Bronchial epithelial cell (primary cell): ENCODE measurements at regions not wholly inside any gene's neighbourhood (a gene's known extent, or its start where the extent isn't known, plus 50 kb on each side); places are given as distances from the start of the nearest gene placed in this dataset.

ENCODE experiments used
- DNase-seq: peaks from one replicate; pipeline ENCODE4 v3.0.0-alpha.2; 2010; ENCODE audit warnings: low read depth
- FAIRE-seq: peaks from 2 replicates; lab custom pipeline; 2011; peaks lifted over from hg19 to GRCh38; lab: Jason Lieb, UNC
- H3K27me3 ChIP-seq: 2 replicates; pipeline ENCODE4 v1.5.1; 2011; ENCODE audit warnings: low read length; ENCODE audit not compliant: control insufficient read depth, insufficient read depth
- H3K36me3 ChIP-seq: 2 replicates; pipeline ENCODE4 v1.5.1; 2011; ENCODE audit warnings: low read length; ENCODE audit not compliant: control insufficient read depth, insufficient read depth
- H3K4me3 ChIP-seq: 2 replicates; pipeline ENCODE4 v1.5.1; 2011; ENCODE audit warnings: mild to moderate bottlenecking, low read depth, low read length, control low read depth
- CTCF ChIP-seq: IDR thresholded peaks from 2 replicates; pipeline ENCODE4 v1.5.1; 2011; ENCODE audit warnings: mild to moderate bottlenecking, moderate library complexity, low read length, control low read depth, inconsistent platforms; ENCODE audit not compliant: insufficient read depth, severe bottlenecking

DNA sequence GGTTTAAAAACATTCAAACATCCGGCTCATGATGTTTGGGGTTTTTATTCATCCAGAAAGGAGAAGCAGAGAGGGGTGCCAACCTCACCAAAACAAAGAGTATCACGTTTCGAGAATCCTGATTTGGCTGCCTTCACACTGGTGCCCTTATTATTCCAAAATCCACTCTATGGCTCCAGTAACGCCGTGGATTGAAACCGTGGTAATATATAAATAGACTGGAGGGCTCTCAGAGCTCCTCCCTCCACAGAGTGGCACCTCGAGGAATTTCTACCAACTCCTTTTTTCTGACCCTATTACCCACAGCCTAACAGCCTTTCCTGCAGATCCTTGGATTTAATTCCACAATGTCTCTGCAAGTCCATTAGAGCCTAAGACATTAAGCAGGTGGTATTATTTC lies 353.6 kb downstream of the CRPPA start:
- no peak for TF ChIP-seq CTCF
- no peaks in the 10 kb centered on the region for H3K27me3 ChIP-seq
- FAIRE-seq = no peak

GRCh38 chr7:16066805-16067459 lies 354.4 kb downstream of the CRPPA start:
- no peak overlapping the region for H3K4me3 ChIP-seq
- no peaks in the 10 kb centered on the region for H3K36me3 ChIP-seq
- DNase-seq = peak; percentile 12
- no peaks in the 10 kb centered on the region for H3K27me3 ChIP-seq
- no peak for TF ChIP-seq CTCF
- no peak for FAIRE-seq

More for the DNA sequence above, 353.6 kb downstream of the CRPPA start:
- DNase-seq = no peak
- Histone ChIP-seq H3K4me3 (no peak overlapping the region), H3K36me3 (no peaks in the 10 kb centered on the region)

GRCh38 chr7:16065939-16066338 lies 355.4 kb downstream of the CRPPA start:
- FAIRE-seq = no peak
- no peak overlapping the region for H3K4me3 ChIP-seq
- no peaks in the 10 kb centered on the region for H3K36me3 ChIP-seq
- H3K27me3 ChIP-seq = no peaks in the 10 kb centered on the region
- no peak for DNase-seq
- no peak for TF ChIP-seq CTCF

- DNase-seq (no peak), FAIRE-seq (no peak)
- no peak for TF ChIP-seq CTCF
- Histone ChIP-seq H3K36me3 (no peaks in the 10 kb centered on the region), H3K4me3 (no peak overlapping the region), H3K27me3 (no peaks in the 10 kb centered on the region)
Measured at GRCh38 chr7:16063716-16064675, 357.3 kb downstream of the CRPPA start.

GRCh38 chr7:16063221-16063620 lies 358.1 kb downstream of the CRPPA start:
- DNase-seq (no peak), FAIRE-seq (no peak)
- Histone ChIP-seq H3K36me3 (no peaks in the 10 kb centered on the region), H3K27me3 (no peaks in the 10 kb centered on the region), H3K4me3 (no peak overlapping the region)
- TF ChIP-seq CTCF = no peak
